Panc1 (cell line): ENCODE measurements at regions not wholly inside any gene's neighbourhood (a gene's known extent, or its start where the extent isn't known, plus 50 kb on each side); places are given as distances from the start of the nearest gene placed in this dataset.

Source experiments
- CTCF ChIP-seq: fragments of 450-650 bp; IDR thresholded peaks from 2 replicates; pipeline ENCODE4 v1.5.1; 2017; ENCODE audit warnings: mild to moderate bottlenecking
- POLR2AphosphoS5 ChIP-seq: IDR thresholded peaks from 2 replicates; pipeline ENCODE4 v1.6.1; 2012; ENCODE audit warnings: mild to moderate bottlenecking, low read depth, low read length, moderate library complexity
- REST ChIP-seq, 2 experiments: IDR thresholded peaks; 2 replicates each; pipeline ENCODE4 v1.6.1; 2011 to 2012; ENCODE audit warnings: low read depth in 2 of 2, control low read depth in 1 of 2, low read length in 1 of 2, mild to moderate bottlenecking in 1 of 2, moderate library complexity in 1 of 2; ENCODE audit not compliant: insufficient read depth in 1 of 2

GRCh38 chr14:96989306-96989705 is 192.1 kb downstream of the VRK1 start:
- TF ChIP-seq REST (IDR thresholded peaks at IDR 0.05; ENCODE audit: insufficient read depth in 1 of 2, low read depth in 2 of 2, low read length in 1 of 2) = no peak
- TF ChIP-seq POLR2AphosphoS5 = no peak
- TF ChIP-seq CTCF = no peak
